Skin epidermis (tissue), 12 donors: ENCODE measurements at regions not wholly inside any gene's neighbourhood (a gene's known extent, or its start where the extent isn't known, plus 50 kb on each side); places are given as distances from the start of the nearest gene placed in this dataset.

Experiments
- H3K27ac ChIP-seq, 21 experiments: fragments of 200-600 bp; sonication (generic) in 11 of 21; one replicate each; pipeline ENCODE4 v1.5.0; 2020; ENCODE audit warnings: mild to moderate bottlenecking in 3 of 21, inconsistent platforms in 2 of 21, moderate library complexity in 2 of 21
- H3K4me3 ChIP-seq, 7 experiments: fragments of 200-600 bp; sonication (generic) in 2 of 7; one replicate each; pipeline ENCODE4 v1.5.0; 2020; ENCODE audit warnings: inconsistent platforms in 2 of 7, mild to moderate bottlenecking in 2 of 7, moderate library complexity in 1 of 7

DNA sequence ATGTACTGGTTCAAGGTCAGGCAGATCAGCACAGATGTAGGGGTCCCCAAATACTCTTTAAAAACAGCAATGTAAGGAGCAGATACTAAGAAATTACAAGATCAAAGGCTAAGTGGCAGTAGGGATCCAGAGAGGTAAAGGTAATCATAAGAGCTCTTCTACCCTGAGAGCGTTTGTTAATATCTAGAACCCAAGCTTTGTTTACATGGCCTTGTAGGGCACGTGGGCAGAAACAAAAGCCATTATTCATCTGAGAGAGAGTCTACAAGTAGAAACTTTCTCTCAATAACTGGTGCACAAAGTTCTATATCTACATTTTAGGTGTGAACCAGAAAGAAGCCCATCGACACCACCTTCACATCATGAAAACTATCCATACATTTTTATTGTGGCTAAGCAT, 225.6 kb upstream of the PCDH10 start:
- no peak overlapping the region for H3K4me3 ChIP-seq
- H3K27ac ChIP-seq, result no peak overlapping the region

DNA sequence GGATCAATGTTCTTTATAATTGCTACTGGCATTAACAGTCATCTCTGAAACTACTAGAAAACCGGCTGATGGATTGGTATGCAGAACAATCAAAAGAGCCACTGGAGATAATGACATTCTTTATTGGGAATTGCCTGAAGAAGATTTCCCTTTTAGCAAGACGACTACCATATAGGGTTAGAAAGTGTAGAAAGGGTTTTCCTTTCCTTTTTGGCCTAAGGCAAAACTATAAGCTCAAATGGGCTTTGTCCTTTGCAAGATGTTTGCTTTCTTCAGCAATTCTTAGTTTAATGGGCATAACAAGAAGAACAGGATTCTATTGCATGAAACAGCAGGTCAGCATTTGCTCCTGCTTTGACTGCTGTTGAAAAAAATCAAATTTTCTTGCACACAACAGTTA, 214.2 kb upstream of the PCDH10 start:
- no peak overlapping the region for H3K27ac ChIP-seq

DNA sequence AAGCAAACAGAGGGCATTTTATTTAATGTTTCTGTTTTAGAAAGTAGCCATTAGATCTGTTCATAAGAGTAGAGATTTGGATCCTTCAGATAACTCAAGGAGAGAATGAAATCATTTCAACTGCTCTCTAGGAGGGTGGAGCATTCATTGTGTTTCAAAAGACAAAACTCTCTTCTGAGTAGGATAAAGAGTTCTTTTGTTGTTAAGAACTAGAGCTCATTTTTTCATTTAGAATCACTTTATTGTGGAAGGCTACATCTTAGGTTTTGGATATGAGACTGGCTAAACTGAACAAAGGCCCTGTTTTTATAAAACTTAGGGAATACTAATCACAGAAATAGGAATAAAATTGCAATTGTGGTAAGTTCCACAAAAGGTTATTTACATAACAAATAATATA, 193.9 kb upstream of the PCDH10 start:
- Histone ChIP-seq H3K27ac (no peak overlapping the region), H3K4me3 (no peak overlapping the region)

More for the DNA sequence above, 214.2 kb upstream of the PCDH10 start:
- no peak overlapping the region for H3K4me3 ChIP-seq

DNA sequence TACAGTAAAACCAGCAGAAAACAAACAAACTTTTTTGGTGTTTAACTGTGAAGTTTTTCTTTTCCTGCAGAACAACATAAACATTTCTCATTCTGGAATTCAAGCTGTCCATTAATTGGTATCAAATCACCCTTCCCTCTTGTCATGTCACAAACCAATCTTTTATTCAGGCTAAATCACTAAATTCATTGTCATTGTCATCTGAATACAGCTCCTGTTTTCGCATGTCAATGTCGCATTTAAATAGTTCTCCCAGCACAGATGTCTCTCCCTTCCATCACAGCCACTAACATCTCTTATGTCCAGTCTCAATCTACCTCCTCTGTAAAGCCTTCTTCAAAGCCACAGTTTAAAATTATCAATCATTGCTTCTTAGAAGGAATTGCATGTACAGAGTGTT, 192.1 kb upstream of the PCDH10 start:
- no peak overlapping the region for H3K27ac ChIP-seq
- no peak overlapping the region for H3K4me3 ChIP-seq

DNA sequence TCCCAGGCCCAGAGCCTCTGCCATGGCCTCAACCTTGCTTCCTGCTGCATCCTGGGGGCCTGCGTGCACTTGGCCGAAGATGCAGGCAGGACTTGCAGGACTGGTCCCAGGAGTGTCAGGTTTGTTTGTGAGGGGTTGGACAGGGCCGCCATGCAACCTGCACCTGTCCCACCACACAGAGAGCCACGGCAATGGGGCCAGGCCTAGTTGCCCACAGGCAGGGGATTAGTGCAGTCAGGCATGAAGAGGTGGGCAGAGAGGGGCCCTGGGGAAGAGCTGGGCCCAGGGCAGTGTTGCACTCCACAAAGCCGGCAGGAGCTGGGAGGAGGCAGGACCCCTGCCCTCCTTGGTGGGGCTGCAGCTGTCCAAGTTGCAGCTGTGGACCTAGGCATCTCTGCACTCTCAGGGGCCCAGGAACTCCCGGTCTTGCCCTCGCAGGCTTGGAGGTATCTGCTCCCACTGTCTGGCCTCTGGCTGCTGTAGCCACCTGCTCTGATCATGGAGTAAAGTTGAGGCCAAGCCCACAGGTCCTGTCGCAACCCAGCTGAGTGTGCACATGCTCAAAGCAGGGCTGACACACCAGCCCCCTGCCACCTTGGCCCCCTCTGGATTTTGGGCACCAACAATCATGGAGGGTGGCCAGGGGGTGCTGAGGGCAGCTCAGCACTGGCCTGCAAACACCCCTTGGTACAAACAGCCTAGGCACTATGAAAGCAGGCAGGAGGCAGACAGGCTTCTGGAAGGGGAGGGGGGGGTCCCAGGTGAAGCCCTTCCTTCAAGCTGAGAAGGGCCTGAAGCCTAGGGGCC, 190.4 kb upstream of the PCDH10 start:
- Histone ChIP-seq H3K4me3 (no peak overlapping the region), H3K27ac (no peak overlapping the region)

GRCh38 chr4:132981611-132982010, 167.5 kb upstream of the PCDH10 start:
- no peak overlapping the region for H3K27ac ChIP-seq
- no peak overlapping the region for H3K4me3 ChIP-seq

- Histone ChIP-seq H3K4me3 (no peak overlapping the region), H3K27ac (no peak overlapping the region)
Measured at GRCh38 chr4:132982151-132982550, 166.9 kb upstream of the PCDH10 start.

DNA sequence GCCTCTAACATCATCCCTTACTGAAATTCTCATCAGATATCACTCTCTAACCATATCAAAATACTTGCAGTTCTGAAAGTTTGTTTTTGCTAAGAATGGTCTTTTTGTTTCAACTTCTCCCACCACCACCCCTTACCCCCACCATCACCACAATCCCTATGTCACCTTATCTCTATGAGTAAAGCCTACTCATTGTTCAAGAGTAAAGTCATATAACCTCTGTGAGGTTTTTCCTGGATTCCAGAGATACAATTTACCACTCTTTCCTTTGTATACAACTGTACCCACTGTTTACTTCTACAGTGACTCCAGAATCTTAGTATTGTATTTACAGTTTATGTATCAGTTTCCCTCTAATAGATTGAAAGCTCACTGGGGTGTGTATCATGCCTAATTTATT, 158.0 kb upstream of the PCDH10 start:
- H3K4me3 ChIP-seq, result no peak overlapping the region
- H3K27ac ChIP-seq, result no peak overlapping the region

- no peak overlapping the region for H3K27ac ChIP-seq
- no peak overlapping the region for H3K4me3 ChIP-seq
Measured at GRCh38 chr4:132992686-132993085, 156.4 kb upstream of the PCDH10 start.

DNA sequence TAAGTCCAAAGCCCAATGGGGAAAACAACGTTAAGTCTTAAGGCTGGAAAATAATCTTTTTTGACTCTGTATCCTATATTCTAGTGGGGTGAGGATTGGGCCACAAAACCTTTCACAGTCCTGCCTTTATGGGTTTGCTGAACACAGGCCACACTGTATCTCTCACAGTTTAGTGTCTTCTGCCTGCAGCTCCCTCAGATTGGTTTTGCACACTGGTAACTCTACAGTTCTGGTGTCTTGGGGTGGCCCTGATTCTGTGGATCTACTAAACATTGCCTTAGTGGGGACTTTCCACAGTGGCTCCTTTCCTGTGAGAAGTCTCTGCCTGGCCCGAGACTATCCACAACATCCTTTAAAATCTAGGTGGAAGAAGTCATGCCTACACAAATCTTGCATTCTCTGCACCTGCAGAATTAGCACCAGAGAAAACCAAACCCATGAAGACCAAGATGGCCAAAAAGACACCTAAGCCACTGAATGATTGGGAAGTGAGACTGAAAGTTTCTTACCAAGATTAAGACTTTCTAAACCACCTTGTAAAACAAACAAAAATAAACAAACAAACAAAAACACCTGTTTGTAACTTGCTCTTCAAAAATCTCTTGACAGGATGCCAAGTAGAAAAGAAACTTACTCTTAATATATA, 150.4 kb upstream of the PCDH10 start:
- Histone ChIP-seq H3K27ac (no peak overlapping the region), H3K4me3 (no peak overlapping the region)

DNA sequence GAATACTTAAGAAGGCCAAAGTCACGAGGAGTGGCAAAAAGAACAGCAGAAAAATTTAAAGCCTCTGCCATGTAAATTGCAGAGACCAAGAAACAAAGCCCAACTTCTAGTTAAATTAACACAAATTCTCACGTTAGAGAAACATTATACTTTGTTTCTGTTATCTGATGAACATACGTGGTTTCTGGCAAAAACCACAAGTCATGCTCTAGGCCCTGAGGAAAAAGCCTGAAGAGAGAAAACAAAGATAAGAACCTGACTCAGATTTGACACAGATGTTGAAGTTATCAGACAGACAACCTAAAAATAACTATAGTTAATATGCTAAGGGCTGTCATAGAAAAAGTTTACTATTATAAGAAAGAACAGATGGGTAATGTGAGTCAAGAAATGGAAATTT, 149.1 kb upstream of the PCDH10 start:
- no peak overlapping the region for H3K4me3 ChIP-seq
- H3K27ac ChIP-seq, result no peak overlapping the region

- no peak overlapping the region for H3K27ac ChIP-seq
- H3K4me3 ChIP-seq, result no peak overlapping the region
Measured at GRCh38 chr4:133003169-133003568, 145.9 kb upstream of the PCDH10 start.

- Histone ChIP-seq H3K4me3 (no peak overlapping the region), H3K27ac (no peak overlapping the region)
Measured at GRCh38 chr4:133014473-133015135, 134.5 kb upstream of the PCDH10 start.

GRCh38 chr4:133045288-133045687, 103.8 kb upstream of the PCDH10 start:
- Histone ChIP-seq H3K4me3 (no peak overlapping the region), H3K27ac (no peak overlapping the region)

GRCh38 chr4:133046156-133046555, 102.9 kb upstream of the PCDH10 start:
- no peak overlapping the region for H3K27ac ChIP-seq

DNA sequence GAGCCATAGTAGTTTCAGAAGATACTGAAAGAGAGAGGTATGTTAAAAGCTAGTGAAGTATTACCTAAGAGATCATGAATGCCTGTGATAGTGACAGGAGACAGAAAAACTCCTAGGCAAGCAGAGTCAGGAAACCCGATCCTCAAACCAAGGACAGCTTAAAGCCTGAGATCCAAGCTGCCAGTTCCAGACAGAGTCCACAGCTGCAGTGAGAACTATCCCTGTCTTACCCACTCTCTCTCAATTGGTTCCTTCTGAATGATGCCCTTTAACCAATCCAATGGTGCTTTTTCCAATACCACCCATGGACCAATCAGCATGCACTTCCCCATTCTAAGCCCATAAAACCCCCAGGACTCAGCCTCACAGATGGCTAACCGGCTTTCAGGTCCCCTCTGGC, 90.4 kb upstream of the PCDH10 start:
- H3K27ac ChIP-seq, result no peak overlapping the region
- H3K4me3 ChIP-seq, result no peak overlapping the region

More at GRCh38 chr4:133046156-133046555, 102.9 kb upstream of the PCDH10 start:
- no peak overlapping the region for H3K4me3 ChIP-seq

DNA sequence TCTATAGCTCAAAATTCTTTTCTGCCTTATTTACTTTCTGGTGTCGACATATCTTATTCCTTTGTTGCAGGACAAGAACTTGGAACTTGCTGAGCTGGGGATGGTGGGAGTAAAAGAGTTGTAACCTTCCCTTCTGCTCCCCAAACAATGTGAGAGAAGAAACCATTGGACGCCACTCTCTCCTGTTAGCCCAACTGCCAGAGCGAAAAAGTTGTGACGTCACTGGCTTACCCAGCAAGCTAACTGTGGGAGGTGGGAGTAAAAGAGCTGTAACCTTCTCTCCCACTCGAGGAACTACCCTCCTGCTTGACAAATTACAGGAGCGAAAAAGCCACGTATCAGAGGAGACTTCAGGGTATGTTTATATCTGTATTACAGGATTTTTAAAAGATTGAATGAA, 90.0 kb upstream of the PCDH10 start:
- H3K4me3 ChIP-seq, result no peak overlapping the region

GRCh38 chr4:133062851-133063250, 86.2 kb upstream of the PCDH10 start:
- Histone ChIP-seq H3K27ac (no peak overlapping the region), H3K4me3 (no peak overlapping the region)

More for the DNA sequence above, 90.0 kb upstream of the PCDH10 start:
- no peak overlapping the region for H3K27ac ChIP-seq

- H3K27ac ChIP-seq, result no peak overlapping the region
- no peak overlapping the region for H3K4me3 ChIP-seq
Measured at GRCh38 chr4:133068083-133068482, 81.0 kb upstream of the PCDH10 start.

GRCh38 chr4:133081246-133081645, 67.8 kb upstream of the PCDH10 start:
- no peak overlapping the region for H3K27ac ChIP-seq
- H3K4me3 ChIP-seq, result no peak overlapping the region

GRCh38 chr4:133084421-133084820, 64.7 kb upstream of the PCDH10 start:
- Histone ChIP-seq H3K27ac (no peak overlapping the region), H3K4me3 (no peak overlapping the region)
